ENCODE measurements at regions not wholly inside any gene's neighbourhood (a gene's known extent, or its start where the extent isn't known, plus 50 kb on each side); places are given as distances from the start of the nearest gene placed in this dataset.

GRCh38 chr18:32553640-32554365, 83.1 kb upstream of the GAREM1 start:
- no peak for DNase-seq (ENCODE audit: low spot score)
- no peaks in the 10 kb centered on the region for H3K36me3 Mint-ChIP-seq
- ChIA-PET POLR2A (no interaction called here), CTCF (interaction anchor here (0.6 to 7.1 kb wide), 6 partner anchors 9 to 512 kb away, joined by 4 to 109 read pairs (median 24); partner anchors contain the start of gene GAREM1)
- H3K4me1 Mint-ChIP-seq = peaks cover 39% of the 10 kb centered on the region
- no peaks in the 10 kb centered on the region for H3K27me3 Mint-ChIP-seq (ENCODE audit: low read depth)
- H3K27ac Mint-ChIP-seq = no peak overlapping the region
- H3K4me3 Mint-ChIP-seq = no peak overlapping the region
- ATAC-seq = no peak
- no peak for TF ChIP-seq ARID4B (CRISPR knock-in tag; IDR thresholded peaks at IDR 0.05; ENCODE audit: borderline replicate concordance)
- no peak for TF ChIP-seq TEAD1 (CRISPR knock-in tag; IDR thresholded peaks at IDR 0.05)
- no peak for TF ChIP-seq STAT6 (CRISPR knock-in tag; conservative IDR thresholded peaks at IDR 0.05; ENCODE audit: low read depth)
- no peak for TF ChIP-seq JUN (CRISPR knock-in tag; IDR thresholded peaks at IDR 0.05)
- TF ChIP-seq HMGXB4 (CRISPR knock-in tag; IDR thresholded peaks at IDR 0.05) = no peak
- TF ChIP-seq PRDM15 (CRISPR knock-in tag; IDR thresholded peaks at IDR 0.05) = no peak
- H3K9me3 Mint-ChIP-seq = no peaks in the 10 kb centered on the region

- H3K4me3 Mint-ChIP-seq = no peak overlapping the region
- no peaks in the 10 kb centered on the region for H3K9me3 Mint-ChIP-seq
- H3K36me3 Mint-ChIP-seq = no peaks in the 10 kb centered on the region
- ATAC-seq (no peak), DNase-seq (ENCODE audit: low spot score) (no peak)
- no peak overlapping the region for H3K27ac Mint-ChIP-seq
- H3K27me3 Mint-ChIP-seq (ENCODE audit: low read depth) = no peaks in the 10 kb centered on the region
- ChIA-PET CTCF (interaction anchor here (0.6 to 7.1 kb wide), 9 partner anchors 9 to 511 kb away, joined by 3 to 109 read pairs (median 8); partner anchors contain the start of gene GAREM1), POLR2A (no interaction called here)
- peaks cover 46% of the 10 kb centered on the region for H3K4me1 Mint-ChIP-seq
- TF ChIP-seq ZNF396 (CRISPR knock-in tag; IDR thresholded peaks at IDR 0.05; ENCODE audit: borderline replicate concordance) (no peak), FOXJ3 (CRISPR knock-in tag; IDR thresholded peaks at IDR 0.05; ENCODE audit: borderline replicate concordance) (no peak), E2F4 (CRISPR knock-in tag; IDR thresholded peaks at IDR 0.05; ENCODE audit: borderline replicate concordance, low read depth) (no peak), ZNF281 (CRISPR knock-in tag; IDR thresholded peaks at IDR 0.05) (no peak), ZBTB43 (CRISPR knock-in tag; IDR thresholded peaks at IDR 0.05) (no peak), GRHL2 (CRISPR knock-in tag; IDR thresholded peaks at IDR 0.05; ENCODE audit: insufficient replicate concordance, severe bottlenecking) (no peak), NR3C1 (CRISPR knock-in tag; conservative IDR thresholded peaks at IDR 0.05; ENCODE audit: low read depth) (no peak), TEAD1 (CRISPR knock-in tag; IDR thresholded peaks at IDR 0.05) (no peak)
Measured at GRCh38 chr18:32553174-32553573, 82.5 kb upstream of the GAREM1 start.

All from WTC11 (cell line).